Stimulated activated CD8-positive, alpha-beta memory T cell treated with anti-CD3 and anti-CD28 coated beads, Interleukin-7, amount 100 ng/mL, for 4 hours (primary cell): ENCODE measurements at regions not wholly inside any gene's neighbourhood (a gene's known extent, or its start where the extent isn't known, plus 50 kb on each side); places are given as distances from the start of the nearest gene placed in this dataset.
"Not testable (repeated sequence)": the region's sequence is repeated elsewhere in the genome, so short reads cannot be mapped to it uniquely, and the experiment has no call there.

ENCODE experiments used
- DNase-seq, 2 donors: peaks; one replicate each; pipeline ENCODE4 v3.0.0-alpha.2; 2020; ENCODE audit warnings: low read depth in 2 of 2

DNA sequence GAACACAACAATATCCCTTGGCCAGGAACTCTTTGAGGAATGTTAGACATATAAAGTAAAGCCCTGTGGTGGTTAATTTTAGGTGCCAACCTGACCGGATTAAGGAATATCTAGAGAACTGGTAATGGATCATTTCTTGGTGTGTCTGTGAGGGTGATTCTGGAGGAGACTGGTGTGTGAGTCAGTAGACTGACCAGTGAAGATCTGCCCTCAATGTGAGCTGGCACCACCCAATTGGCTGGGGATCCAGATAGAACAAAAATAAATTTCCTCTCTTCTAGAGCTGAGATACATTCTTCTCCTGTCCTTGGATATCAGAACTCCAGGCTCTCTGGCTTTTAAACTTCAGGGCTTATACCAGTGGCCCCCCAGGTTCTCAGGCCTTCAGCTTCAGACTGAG, 56.2 kb upstream of the TNPO1 start:
- DNase-seq, result no peak

- DNase-seq, result no peak
These were observed 63.6 kb upstream of the TNPO1 start for GRCh38 chr5:72752909-72753308.

DNA sequence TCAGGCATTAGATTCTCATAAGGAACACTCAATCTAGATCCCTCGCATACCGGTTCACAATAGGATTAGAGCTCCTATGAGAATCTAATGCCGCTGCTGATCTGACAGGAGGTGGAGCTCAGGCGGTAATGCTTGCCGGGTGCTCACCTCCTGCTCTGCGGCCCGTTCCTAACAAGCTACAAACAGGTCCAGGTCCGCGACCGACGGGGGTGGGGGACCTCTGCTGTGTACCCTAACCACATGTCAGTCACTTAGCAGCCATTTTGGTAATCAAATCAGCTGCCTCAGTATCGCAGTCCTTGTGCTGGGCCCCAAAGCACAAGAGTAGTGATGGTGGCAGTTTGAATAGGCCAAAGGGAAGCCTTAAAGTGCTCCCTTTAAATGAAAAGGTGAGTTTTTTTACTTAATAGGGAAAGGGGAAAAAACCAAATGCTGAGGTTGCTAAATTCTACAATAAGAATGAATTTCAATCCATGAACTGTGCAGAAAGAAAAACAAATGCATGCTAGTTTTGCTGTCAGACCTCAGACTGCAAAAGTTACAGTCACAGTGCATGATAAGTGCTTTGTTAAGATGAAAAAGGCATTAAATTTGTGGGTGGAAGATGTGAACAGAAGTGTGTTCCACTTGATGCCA, 67.0 kb upstream of the TNPO1 start:
- DNase-seq, result no peak

DNA sequence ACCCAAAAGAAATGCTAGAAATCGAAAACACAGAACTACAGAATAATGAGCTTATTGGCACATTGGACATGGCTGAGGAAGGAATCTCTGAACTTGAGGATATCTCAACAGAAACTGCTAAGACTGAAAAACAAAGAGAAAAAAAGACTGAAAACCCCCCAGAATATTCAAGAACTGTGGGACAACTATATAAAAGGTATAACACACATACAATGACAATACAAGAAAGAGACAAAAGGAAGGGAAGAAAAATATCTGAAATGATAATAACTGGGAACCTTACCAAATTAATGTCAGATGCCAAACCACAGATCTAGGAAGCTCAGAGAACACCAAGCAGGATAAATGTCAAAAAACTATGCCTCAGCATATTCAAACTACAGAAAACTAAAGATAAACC, 68.6 kb upstream of the TNPO1 start:
- DNase-seq, result no peak

GRCh38 chr5:72746736-72747135, 69.7 kb upstream of the TNPO1 start:
- no peak for DNase-seq

GRCh38 chr5:72744136-72744535, 72.3 kb upstream of the TNPO1 start:
- no peak for DNase-seq

DNA sequence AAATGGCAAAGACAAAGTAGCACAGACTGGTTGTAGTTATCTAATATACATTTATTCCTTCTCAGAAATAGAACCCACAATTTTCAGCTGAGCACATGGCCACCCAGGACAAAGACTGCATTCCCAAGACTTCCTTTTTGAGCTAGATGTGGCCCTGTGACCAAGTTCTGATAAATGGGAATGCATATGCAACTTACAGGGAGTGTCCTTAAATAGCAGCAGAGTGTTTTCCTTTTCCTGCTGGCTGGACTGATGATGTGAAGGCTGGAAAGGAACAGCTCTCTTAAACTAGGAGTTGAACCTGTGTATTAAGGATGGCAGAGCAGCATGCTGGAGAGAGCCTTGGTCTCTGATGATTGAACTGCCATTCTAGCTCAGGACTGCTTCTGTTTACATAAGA, 74.7 kb upstream of the TNPO1 start:
- no peak for DNase-seq

GRCh38 chr5:72733810-72734209, 82.7 kb upstream of the TNPO1 start:
- no peak for DNase-seq

GRCh38 chr5:72723581-72723980, 92.9 kb upstream of the TNPO1 start:
- no peak for DNase-seq

GRCh38 chr5:72722792-72723452, 93.5 kb upstream of the TNPO1 start:
- DNase-seq, result no peak

DNA sequence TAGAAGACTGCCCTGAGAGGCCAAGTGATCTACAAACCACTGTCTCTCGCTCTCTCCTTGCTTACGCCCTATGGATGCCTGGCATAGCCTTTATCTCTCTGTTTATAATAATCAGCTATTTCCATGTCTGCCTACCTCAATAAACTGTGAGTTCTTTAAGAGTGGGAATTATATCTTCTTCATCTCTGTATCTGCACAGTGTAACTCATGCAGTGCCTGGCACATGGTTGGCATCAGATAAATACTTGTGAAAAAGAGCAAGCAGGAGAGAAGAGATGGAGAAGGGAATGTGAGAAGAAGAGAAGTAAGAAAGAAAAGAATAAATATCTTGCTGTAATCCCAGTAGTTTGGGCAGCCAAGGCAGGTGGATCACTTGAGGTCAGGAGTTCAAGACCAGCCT, 94.6 kb upstream of the TNPO1 start:
- no peak for DNase-seq

DNA sequence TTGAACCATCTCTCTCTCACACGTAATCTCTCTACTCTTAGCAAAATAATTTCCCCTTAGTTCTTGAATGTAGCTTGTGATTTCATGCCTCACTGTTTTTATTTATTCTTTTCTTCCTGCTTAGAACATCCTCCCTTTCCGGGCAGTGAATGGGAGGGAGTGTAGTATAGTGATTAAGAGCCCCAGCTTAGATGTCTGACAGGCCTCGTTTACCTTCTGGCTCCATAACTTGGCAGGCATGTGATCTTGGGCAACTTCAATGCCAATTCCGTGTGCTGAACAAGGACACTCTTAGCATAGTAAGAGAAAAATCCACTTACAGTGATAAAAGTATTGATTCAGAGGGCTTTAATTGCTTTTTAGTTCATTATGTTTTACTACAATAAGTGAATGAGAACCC, 96.3 kb upstream of the TNPO1 start:
- no peak for DNase-seq

GRCh38 chr5:72711351-72711750, 105.1 kb upstream of the TNPO1 start:
- no peak for DNase-seq

- no peak for DNase-seq
These were observed 107.1 kb upstream of the TNPO1 start for GRCh38 chr5:72709341-72709740.

DNA sequence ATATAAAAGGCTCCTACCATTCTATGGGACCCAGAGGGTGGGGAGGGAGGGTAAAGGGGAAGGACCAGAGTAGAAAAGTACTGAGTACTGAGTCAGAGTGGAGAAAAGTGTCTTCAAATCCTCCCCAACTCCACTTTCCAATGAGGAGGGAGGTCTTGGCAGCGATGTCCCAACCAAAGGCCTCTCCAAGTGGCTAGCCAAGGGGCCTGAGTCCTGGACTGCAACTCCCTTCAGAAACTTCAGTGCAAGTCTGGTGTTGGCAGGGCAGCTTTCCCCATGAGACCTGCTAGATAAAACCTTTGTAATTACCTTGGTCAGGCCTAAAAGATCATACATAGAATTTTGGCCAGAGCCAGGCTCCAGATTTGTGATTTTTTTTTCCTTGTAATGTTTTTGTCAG, 111.3 kb upstream of the TNPO1 start:
- no peak for DNase-seq

- no peak for DNase-seq
These were observed 112.6 kb upstream of the TNPO1 start for GRCh38 chr5:72703876-72704275.

DNA sequence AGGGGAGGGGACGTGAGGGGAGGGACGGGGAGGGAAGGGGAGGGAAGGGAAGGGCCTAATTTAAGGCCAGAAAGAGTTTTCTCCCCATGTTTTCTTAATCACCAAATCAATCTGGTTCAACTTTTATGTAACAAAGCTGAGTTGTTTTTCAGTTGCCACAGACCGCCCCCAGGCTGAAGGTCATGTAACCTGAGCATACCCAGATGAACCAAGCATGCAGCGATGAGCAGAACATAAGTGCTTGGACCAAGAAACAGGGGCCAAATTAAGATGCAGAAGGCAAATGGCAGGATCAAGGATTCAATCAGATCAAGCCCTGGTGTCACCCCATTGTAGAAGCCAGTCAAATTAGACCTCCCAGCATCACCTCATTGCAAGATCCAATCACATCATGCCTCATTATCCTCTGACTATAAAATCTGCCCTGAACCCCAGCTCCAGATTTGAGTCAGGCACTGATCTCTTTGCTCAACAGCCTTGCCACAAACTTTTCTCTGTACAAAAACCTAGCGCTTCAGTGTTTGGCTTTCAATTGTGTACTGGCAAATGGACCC, 113.5 kb upstream of the TNPO1 start:
- DNase-seq, result no peak

DNA sequence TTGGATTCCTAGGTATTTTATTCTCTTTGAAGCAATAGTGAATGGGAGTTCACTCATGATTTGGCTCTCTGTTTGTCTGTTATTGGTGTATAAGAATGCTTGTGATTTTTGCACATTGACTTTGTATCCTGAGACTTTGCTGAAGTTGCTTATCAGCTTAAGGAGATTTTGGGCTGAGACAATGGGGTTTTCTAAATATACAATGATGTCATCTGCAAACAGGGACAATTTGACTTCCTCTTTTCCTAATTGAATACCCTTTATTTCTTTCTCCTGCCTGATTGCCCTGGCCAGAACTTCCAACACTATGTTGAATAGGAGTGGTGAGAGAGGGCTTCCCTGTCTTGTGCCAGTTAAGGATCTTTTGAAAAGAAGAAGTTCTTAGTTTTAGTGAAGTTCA, 114.4 kb upstream of the TNPO1 start:
- not testable (repeated sequence) for DNase-seq

- no peak for DNase-seq
These were observed 118.0 kb upstream of the TNPO1 start for GRCh38 chr5:72698481-72698880.

GRCh38 chr5:72697622-72698021, 118.8 kb upstream of the TNPO1 start:
- DNase-seq, result no peak

DNA sequence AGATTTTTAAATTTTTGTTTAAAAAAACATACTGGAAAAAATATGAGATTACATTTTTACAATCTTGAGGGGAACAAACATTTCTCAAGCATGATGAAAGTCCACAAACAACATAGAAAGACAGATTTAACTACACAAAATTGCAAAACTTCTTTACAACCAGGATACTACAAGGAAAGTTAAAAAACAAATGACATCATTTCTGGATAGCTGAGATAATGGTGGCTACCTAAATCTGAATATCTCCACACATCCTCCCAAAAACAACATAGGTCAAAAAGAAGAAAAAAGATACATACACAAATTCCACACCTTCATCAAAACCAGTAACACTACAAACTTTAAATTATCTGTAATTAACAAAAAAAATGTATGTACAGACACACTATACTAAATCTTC, 120.8 kb upstream of the TNPO1 start:
- DNase-seq, result no peak

- no peak for DNase-seq
These were observed 121.6 kb upstream of the TNPO1 start for GRCh38 chr5:72694856-72695255.

DNA sequence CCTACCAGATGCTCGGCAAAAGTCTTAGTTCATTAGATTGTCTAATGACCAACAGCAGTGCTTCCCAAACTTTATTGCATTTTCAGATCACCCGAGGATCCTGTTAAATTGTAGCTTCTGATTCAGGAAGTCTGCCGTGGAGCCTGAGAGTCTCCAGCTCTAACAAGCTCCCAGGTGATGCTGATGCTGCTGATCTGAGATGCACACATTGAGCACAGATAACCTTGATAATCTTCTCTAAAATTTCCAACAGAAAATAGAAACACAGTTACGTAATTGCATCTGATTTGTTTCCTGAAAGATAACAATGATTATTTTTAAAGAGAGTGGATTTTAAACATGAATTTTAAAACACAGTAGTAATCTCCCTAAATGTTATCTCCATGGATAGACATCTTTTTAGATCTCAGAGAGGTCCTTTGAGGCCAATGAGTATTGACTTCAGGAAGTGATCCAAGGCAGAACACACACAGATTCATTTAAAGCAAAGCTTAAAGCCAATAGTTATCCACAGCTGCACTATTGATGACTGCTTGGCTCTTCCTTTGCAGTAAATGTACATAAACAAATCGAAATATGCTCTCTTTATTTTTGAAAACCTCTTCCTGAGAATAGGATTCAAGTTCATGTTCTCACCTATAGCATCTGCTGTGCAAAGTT, 122.8 kb upstream of the TNPO1 start:
- no peak for DNase-seq
